ENCODE measurements at regions not wholly inside any gene's neighbourhood (a gene's known extent, or its start where the extent isn't known, plus 50 kb on each side); places are given as distances from the start of the nearest gene placed in this dataset.

GRCh38 chrX:25296850-25297249, 281.1 kb upstream of the ARX start:
- no peak for TF ChIP-seq CTCF (IDR thresholded peaks at IDR 0.05; ENCODE audit: poor library complexity)
- TF ChIP-seq EZH2phosphoT487 (IDR thresholded peaks at IDR 0.05; ENCODE audit: low read depth, severe bottlenecking, unreplicated experiment), result no peak
- TF ChIP-seq EZH2 (IDR thresholded peaks at IDR 0.05; ENCODE audit: borderline replicate concordance), result no peak
